Right atrium auricular region (tissue), 2 donors: ENCODE measurements at regions not wholly inside any gene's neighbourhood (a gene's known extent, or its start where the extent isn't known, plus 50 kb on each side); places are given as distances from the start of the nearest gene placed in this dataset.
"Not testable (repeated sequence)": the region's sequence is repeated elsewhere in the genome, so short reads cannot be mapped to it uniquely, and the experiment has no call there.

ENCODE experiments used
- DNase-seq: peaks from one replicate; pipeline ENCODE4 v3.0.0-alpha.2; 2019; ENCODE audit warnings: low spot score
- H3K27ac ChIP-seq, 2 donors: fragments of 200-600 bp; sonication (generic); 1 replicate in 1 of 2; 2 replicates in 1 of 2; pipeline ENCODE4 v1.5.1; 2016 to 2019
- H3K27me3 ChIP-seq, 2 donors: fragments of 200-600 bp; sonication (generic); one replicate each; pipeline versions ENCODE4 v1.5.1 to v1.6.0; 2017 to 2019
- H3K36me3 ChIP-seq: fragments of 200-600 bp; sonication (generic); one replicate; pipeline ENCODE4 v1.5.1; 2016
- H3K4me1 ChIP-seq, 2 donors: fragments of 200-600 bp; sonication (generic); one replicate each; pipeline versions ENCODE4 v1.5.1 to v1.6.0; 2017 to 2019
- H3K4me3 ChIP-seq, 2 donors: fragments of 200-600 bp; sonication (generic); 1 replicate in 1 of 2; 2 replicates in 1 of 2; pipeline ENCODE4 v1.5.1; 2017 to 2019; ENCODE audit warnings: mild to moderate bottlenecking in 1 of 2, moderate library complexity in 1 of 2
- H3K9me3 ChIP-seq, 2 donors: fragments of 200-600 bp; sonication (generic); one replicate each; pipeline ENCODE4 v1.5.1; 2019
- CTCF ChIP-seq, 2 donors: fragments of 200-600 bp; sonication (generic); IDR thresholded peaks; one replicate each; pipeline ENCODE4 v1.5.1; 2019; ENCODE audit warnings: antibody characterized with exemption in 2 of 2

GRCh38 chr5:152723482-152723881 lies 318.4 kb upstream of the NMUR2 start:
- no peak for DNase-seq
- Histone ChIP-seq H3K36me3 (no peaks in the 10 kb centered on the region), H3K27me3 (no peaks in the 10 kb centered on the region), H3K9me3 (peaks cover 0 to 5% of the 10 kb centered on the region in 2 donors), H3K27ac (no peak overlapping the region), H3K4me3 (no peak overlapping the region), H3K4me1 (no peaks in the 10 kb centered on the region)
- TF ChIP-seq CTCF (IDR thresholded peaks at IDR 0.05), result no peak

DNA sequence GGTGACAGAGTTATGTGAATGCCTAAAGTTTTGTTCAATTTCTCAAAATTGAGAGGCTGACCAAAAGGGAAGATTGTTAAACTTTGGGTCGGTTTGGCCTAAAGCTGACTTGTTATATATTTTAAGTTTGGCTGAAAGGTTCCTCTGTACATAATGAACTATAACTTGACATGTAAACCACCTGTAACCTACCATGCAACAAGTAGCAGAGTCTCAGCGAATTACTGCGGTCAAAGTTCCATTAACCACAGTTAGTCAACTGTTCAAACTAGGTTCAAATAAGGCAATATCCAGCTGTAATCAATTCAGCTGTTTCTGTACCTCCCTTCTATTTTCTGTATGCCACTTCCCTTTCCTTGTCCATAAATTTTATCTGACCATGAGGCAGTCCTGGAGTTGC lies 325.1 kb upstream of the NMUR2 start:
- Histone ChIP-seq H3K27ac (no peak overlapping the region), H3K9me3 (no peaks in the 10 kb centered on the region), H3K4me1 (no peaks in the 10 kb centered on the region), H3K36me3 (no peaks in the 10 kb centered on the region), H3K4me3 (no peak overlapping the region), H3K27me3 (no peaks in the 10 kb centered on the region)
- no peak for DNase-seq
- TF ChIP-seq CTCF (IDR thresholded peaks at IDR 0.05), result no peak

GRCh38 chr5:152736906-152737305 lies 331.8 kb upstream of the NMUR2 start:
- no peak overlapping the region for H3K27ac ChIP-seq
- H3K9me3 ChIP-seq, result peaks cover 0 to 15% of the 10 kb centered on the region in 2 donors
- DNase-seq, result no peak
- no peak overlapping the region for H3K4me3 ChIP-seq
- no peaks in the 10 kb centered on the region for H3K4me1 ChIP-seq
- H3K36me3 ChIP-seq, result no peaks in the 10 kb centered on the region
- no peak for TF ChIP-seq CTCF (IDR thresholded peaks at IDR 0.05)
- no peaks in the 10 kb centered on the region for H3K27me3 ChIP-seq

- no peak overlapping the region for H3K27ac ChIP-seq
- no peak for DNase-seq
These were observed 334.8 kb upstream of the NMUR2 start for GRCh38 chr5:152739916-152740315.

DNA sequence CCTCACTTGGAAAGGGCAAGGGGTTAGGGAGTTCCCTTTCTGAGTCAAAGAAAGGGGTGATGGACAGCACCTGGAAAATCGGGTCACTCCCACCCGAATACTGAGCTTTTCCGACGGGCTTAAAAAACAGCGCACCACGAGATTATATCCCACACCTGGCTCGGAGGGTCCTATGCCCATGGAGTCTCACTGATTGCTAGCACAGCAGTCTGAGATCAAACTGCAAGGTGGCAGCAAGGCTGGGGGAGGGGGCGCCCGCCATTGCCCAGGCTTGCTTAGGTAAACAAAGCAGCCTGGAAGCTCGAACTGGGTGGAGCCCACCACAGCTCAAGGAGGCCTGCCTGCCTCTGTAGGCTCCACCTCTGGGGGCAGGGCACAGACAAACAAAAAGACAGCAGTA lies 336.0 kb upstream of the NMUR2 start:
- peaks cover 0 to 15% of the 10 kb centered on the region in 2 donors for H3K9me3 ChIP-seq
- H3K36me3 ChIP-seq, result not testable (repeated sequence)

More at GRCh38 chr5:152739916-152740315, 334.8 kb upstream of the NMUR2 start:
- H3K9me3 ChIP-seq, result peaks cover 0 to 15% of the 10 kb centered on the region in 2 donors
- no peak for TF ChIP-seq CTCF (IDR thresholded peaks at IDR 0.05)
- H3K4me3 ChIP-seq, result no peak overlapping the region
- no peaks in the 10 kb centered on the region for H3K27me3 ChIP-seq
- H3K36me3 ChIP-seq, result no peaks in the 10 kb centered on the region
- no peaks in the 10 kb centered on the region for H3K4me1 ChIP-seq

DNA sequence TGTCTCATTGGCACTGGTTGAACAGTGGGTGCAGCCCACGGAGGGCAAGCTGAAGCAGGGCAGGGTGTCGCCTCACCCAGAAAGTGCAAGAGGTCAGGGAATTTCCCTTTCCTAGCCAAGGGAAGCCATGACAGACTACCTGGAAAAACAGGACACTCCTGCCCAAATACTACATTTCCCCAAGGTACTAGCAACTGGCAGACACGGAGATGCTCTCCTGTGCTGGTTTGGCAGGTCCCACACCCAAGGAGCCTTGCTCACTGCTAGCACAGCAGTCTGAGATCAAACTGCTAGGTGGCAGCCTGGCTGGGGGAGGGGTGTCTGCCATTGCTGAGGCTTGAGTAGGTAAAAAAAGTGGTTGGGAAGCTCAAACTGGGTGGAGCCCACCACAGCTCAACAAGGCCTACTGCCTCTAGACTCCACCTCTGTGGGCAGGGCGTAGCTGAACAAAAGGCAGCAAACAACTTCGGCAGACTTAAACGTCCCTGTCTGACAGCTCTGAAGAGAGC lies 382.7 kb upstream of the NMUR2 start:
- not testable (repeated sequence) for H3K36me3 ChIP-seq, H3K27me3 ChIP-seq, H3K4me3 ChIP-seq, DNase-seq, H3K27ac ChIP-seq, H3K9me3 ChIP-seq, H3K4me1 ChIP-seq

More for the DNA sequence above, 336.0 kb upstream of the NMUR2 start:
- H3K27ac ChIP-seq, H3K27me3 ChIP-seq, DNase-seq, H3K4me1 ChIP-seq, H3K4me3 ChIP-seq: not testable (repeated sequence)

DNA sequence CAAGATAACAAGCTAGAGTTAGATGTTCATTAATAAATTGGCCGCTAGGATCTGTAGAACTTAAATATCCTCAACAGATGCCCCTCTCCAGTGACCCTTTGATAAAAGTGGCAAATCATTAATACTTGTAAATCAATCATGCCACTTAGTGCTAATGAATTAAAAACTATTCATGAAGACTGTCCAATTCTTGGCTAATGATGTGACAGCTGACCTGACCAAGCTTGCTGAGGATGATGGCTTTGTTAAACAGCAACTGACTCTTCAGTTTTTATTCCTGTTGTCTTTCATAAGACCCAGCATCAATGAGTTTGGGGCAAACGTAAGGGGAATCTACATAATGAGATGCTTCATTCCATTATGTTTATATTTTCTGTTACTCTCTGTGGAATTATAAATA lies 396.8 kb upstream of the NMUR2 start:
- no peak for TF ChIP-seq CTCF (IDR thresholded peaks at IDR 0.05)
- Histone ChIP-seq H3K27ac (no peak overlapping the region), H3K9me3 (no peaks in the 10 kb centered on the region), H3K4me3 (no peak overlapping the region), H3K27me3 (no peaks in the 10 kb centered on the region), H3K36me3 (no peaks in the 10 kb centered on the region), H3K4me1 (no peaks in the 10 kb centered on the region)
- DNase-seq, result no peak
